NB4 (cell line): ENCODE measurements at regions not wholly inside any gene's neighbourhood (a gene's known extent, or its start where the extent isn't known, plus 50 kb on each side); places are given as distances from the start of the nearest gene placed in this dataset.

Source experiments
- POLR2A ChIP-seq: IDR thresholded peaks from 2 replicates; pipeline ENCODE4 v1.6.1; 2011; ENCODE audit warnings: mild to moderate bottlenecking; ENCODE audit not compliant: insufficient read length; ENCODE audit errors: extremely low read depth
- TF ChIP-seq, protein P1 (sequence below): IDR thresholded peaks from one replicate; pipeline ENCODE4 v1.5.1; 2012; ENCODE audit warnings: low read depth, low read length

- no peak for TF ChIP-seq POLR2A
- TF ChIP-seq, protein P1, sequence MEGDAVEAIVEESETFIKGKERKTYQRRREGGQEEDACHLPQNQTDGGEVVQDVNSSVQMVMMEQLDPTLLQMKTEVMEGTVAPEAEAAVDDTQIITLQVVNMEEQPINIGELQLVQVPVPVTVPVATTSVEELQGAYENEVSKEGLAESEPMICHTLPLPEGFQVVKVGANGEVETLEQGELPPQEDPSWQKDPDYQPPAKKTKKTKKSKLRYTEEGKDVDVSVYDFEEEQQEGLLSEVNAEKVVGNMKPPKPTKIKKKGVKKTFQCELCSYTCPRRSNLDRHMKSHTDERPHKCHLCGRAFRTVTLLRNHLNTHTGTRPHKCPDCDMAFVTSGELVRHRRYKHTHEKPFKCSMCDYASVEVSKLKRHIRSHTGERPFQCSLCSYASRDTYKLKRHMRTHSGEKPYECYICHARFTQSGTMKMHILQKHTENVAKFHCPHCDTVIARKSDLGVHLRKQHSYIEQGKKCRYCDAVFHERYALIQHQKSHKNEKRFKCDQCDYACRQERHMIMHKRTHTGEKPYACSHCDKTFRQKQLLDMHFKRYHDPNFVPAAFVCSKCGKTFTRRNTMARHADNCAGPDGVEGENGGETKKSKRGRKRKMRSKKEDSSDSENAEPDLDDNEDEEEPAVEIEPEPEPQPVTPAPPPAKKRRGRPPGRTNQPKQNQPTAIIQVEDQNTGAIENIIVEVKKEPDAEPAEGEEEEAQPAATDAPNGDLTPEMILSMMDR, result no peak
These were observed 96.5 kb downstream of the PLEKHG1 start for GRCh38 chr6:150696190-150696589.
